ENCODE measurements at regions not wholly inside any gene's neighbourhood (a gene's known extent, or its start where the extent isn't known, plus 50 kb on each side); places are given as distances from the start of the nearest gene placed in this dataset.
"Not testable (repeated sequence)": the region's sequence is repeated elsewhere in the genome, so short reads cannot be mapped to it uniquely, and the experiment has no call there.

GRCh38 chr17:65360961-65361552, 200.4 kb downstream of the AXIN2 start:
- no peak for DNase-seq

GRCh38 chr17:65359016-65359415, 202.4 kb downstream of the AXIN2 start:
- no peak for DNase-seq

GRCh38 chr17:65356536-65356935, 204.9 kb downstream of the AXIN2 start:
- DNase-seq: no peak

GRCh38 chr17:65355246-65355645, 206.2 kb downstream of the AXIN2 start:
- DNase-seq: no peak

GRCh38 chr17:65349916-65350315, 211.5 kb downstream of the AXIN2 start:
- DNase-seq: no peak

- no peak for DNase-seq
These were observed 209.0 kb downstream of the RGS9 start for GRCh38 chr17:65346166-65346565.

GRCh38 chr17:65345261-65346005, 208.3 kb downstream of the RGS9 start:
- no peak for DNase-seq

GRCh38 chr17:65340401-65340800, 203.2 kb downstream of the RGS9 start:
- DNase-seq: no peak

- no peak for DNase-seq
These were observed 197.2 kb downstream of the RGS9 start for GRCh38 chr17:65334406-65334805.

GRCh38 chr17:65332779-65333178, 195.6 kb downstream of the RGS9 start:
- DNase-seq: no peak

- no peak for DNase-seq
These were observed 195.2 kb downstream of the RGS9 start for GRCh38 chr17:65332375-65332774.

GRCh38 chr17:65328567-65328966, 191.4 kb downstream of the RGS9 start:
- DNase-seq: no peak

GRCh38 chr17:65324611-65325342, 187.6 kb downstream of the RGS9 start:
- no peak for DNase-seq

- DNase-seq: no peak
These were observed 185.9 kb downstream of the RGS9 start for GRCh38 chr17:65323049-65323448.

GRCh38 chr17:65320820-65321219, 183.7 kb downstream of the RGS9 start:
- DNase-seq: no peak

- no peak for DNase-seq
These were observed 177.0 kb downstream of the RGS9 start for GRCh38 chr17:65314212-65314611.

- no peak for DNase-seq
These were observed 175.7 kb downstream of the RGS9 start for GRCh38 chr17:65312718-65313377.

GRCh38 chr17:65311261-65311660, 174.1 kb downstream of the RGS9 start:
- DNase-seq: no peak

GRCh38 chr17:65307961-65308316, 170.8 kb downstream of the RGS9 start:
- no peak for DNase-seq

GRCh38 chr17:65307081-65307960, 170.2 kb downstream of the RGS9 start:
- no peak for DNase-seq

GRCh38 chr17:65305778-65306177, 168.6 kb downstream of the RGS9 start:
- DNase-seq: no peak

- no peak for DNase-seq
These were observed 167.9 kb downstream of the RGS9 start for GRCh38 chr17:65305116-65305515.

GRCh38 chr17:65301882-65302281, 164.7 kb downstream of the RGS9 start:
- DNase-seq: not testable (repeated sequence)
